ENCODE measurements at regions not wholly inside any gene's neighbourhood (a gene's known extent, or its start where the extent isn't known, plus 50 kb on each side); places are given as distances from the start of the nearest gene placed in this dataset.

DNA sequence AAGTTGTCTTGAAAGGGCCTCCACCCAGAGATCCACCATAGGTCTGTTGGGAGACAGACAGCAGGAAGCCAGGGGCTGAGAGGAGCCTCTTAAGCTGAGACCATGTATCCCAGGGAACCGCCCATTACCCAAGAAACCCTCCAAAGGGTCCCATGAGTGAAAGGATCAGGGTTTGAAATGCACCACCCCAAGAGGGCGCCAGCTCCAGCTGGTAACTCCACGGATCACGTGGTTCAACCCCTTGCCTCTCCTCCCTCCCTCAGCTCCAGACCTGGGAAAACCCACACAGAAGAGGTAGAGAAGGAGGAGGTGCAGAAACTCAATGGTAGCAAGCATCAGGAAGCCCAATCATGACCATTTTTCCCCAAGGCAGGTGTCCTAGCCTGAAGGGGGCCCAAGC lies 148.7 kb downstream of the AIPL1 start:
- TF ChIP-seq, protein P1, sequence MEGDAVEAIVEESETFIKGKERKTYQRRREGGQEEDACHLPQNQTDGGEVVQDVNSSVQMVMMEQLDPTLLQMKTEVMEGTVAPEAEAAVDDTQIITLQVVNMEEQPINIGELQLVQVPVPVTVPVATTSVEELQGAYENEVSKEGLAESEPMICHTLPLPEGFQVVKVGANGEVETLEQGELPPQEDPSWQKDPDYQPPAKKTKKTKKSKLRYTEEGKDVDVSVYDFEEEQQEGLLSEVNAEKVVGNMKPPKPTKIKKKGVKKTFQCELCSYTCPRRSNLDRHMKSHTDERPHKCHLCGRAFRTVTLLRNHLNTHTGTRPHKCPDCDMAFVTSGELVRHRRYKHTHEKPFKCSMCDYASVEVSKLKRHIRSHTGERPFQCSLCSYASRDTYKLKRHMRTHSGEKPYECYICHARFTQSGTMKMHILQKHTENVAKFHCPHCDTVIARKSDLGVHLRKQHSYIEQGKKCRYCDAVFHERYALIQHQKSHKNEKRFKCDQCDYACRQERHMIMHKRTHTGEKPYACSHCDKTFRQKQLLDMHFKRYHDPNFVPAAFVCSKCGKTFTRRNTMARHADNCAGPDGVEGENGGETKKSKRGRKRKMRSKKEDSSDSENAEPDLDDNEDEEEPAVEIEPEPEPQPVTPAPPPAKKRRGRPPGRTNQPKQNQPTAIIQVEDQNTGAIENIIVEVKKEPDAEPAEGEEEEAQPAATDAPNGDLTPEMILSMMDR (conservative IDR thresholded peaks at IDR 0.05; ENCODE audit: low read length), result 0 out of 2 replicates have a peak, but pooled peaks have one; percentile 31
- TF ChIP-seq EZH2phosphoT487 (IDR thresholded peaks at IDR 0.05; ENCODE audit: borderline replicate concordance, low read depth, low read length), result no peak

All from OCI-LY7 (cell line).